ENCODE measurements at regions not wholly inside any gene's neighbourhood (a gene's known extent, or its start where the extent isn't known, plus 50 kb on each side); places are given as distances from the start of the nearest gene placed in this dataset.

GRCh38 chr10:61529208-61529607 is 76.0 kb upstream of the TMEM26 start:
- TF ChIP-seq CTCF (IDR thresholded peaks at IDR 0.05; ENCODE audit: insufficient read depth, low read depth, low read length): no peak
- H3K4me3 ChIP-seq (ENCODE audit: low read depth, low read length): no peak overlapping the region
- no peak for DNase-seq (ENCODE audit: low read depth)

- no peak for TF ChIP-seq CTCF (IDR thresholded peaks at IDR 0.05; ENCODE audit: insufficient read depth, low read depth, low read length)
- DNase-seq (ENCODE audit: low read depth): no peak
- H3K4me3 ChIP-seq (ENCODE audit: low read depth, low read length): no peak overlapping the region
Observed at GRCh38 chr10:61503051-61503450, 49.9 kb upstream of the TMEM26 start.

Data from fibroblast of villous mesenchyme (primary cell).